ENCODE measurements at regions not wholly inside any gene's neighbourhood (a gene's known extent, or its start where the extent isn't known, plus 50 kb on each side); places are given as distances from the start of the nearest gene placed in this dataset.

DNA sequence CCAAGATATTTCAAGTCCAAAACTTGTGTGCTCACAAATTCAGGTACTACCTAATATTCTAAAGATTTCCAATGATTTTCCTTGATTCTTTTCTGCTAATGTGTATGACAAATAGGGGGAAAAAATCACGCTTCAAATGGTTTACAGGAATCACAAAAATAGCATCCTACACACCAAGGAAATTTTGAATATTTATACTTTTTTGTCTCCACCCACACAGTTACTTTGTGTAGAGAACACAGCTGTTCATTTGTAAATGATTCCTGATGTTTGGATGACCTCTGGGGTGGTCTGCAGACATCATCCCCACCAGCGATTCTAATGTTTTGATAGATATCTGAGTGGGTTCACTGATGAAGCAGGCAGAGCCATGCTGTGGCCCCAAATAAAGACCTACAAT is 260.6 kb upstream of the NCKAP5 start:
- TF ChIP-seq, protein P1, sequence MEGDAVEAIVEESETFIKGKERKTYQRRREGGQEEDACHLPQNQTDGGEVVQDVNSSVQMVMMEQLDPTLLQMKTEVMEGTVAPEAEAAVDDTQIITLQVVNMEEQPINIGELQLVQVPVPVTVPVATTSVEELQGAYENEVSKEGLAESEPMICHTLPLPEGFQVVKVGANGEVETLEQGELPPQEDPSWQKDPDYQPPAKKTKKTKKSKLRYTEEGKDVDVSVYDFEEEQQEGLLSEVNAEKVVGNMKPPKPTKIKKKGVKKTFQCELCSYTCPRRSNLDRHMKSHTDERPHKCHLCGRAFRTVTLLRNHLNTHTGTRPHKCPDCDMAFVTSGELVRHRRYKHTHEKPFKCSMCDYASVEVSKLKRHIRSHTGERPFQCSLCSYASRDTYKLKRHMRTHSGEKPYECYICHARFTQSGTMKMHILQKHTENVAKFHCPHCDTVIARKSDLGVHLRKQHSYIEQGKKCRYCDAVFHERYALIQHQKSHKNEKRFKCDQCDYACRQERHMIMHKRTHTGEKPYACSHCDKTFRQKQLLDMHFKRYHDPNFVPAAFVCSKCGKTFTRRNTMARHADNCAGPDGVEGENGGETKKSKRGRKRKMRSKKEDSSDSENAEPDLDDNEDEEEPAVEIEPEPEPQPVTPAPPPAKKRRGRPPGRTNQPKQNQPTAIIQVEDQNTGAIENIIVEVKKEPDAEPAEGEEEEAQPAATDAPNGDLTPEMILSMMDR (IDR thresholded peaks at IDR 0.05): no peak
- TF ChIP-seq POLR2A (IDR thresholded peaks at IDR 0.05): no peak
